ENCODE measurements at regions not wholly inside any gene's neighbourhood (a gene's known extent, or its start where the extent isn't known, plus 50 kb on each side); places are given as distances from the start of the nearest gene placed in this dataset.

DNA sequence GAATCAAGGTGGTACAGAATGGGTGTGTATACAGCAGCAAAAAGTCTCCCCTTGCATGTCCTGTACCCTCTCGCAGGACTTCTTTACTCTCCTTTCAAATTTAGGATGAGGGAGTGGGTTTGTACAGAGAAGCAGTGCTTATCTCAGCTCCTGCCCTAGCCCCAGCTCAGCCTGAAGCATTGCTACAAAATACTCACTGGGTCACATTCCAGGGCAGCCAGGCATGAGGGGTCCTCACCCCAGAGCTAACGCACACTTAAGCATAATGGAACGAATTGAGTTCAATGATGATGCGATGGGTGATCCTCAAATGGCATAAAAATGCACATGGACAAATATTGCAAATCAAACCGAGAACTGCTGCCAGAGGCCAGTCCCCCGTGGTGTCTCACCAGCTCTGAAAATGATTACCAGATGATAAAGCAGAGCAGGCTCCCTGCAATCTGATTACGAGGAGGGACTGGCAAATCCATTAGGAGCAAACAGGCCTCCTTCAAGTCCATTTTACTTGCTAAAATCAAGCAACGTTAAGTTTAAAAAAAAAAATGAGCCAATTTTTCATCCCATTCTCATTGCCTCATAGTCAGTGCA lies 231.6 kb upstream of the TAS2R1 start:
- H3K27ac ChIP-seq (ENCODE audit: low read depth, low read length) = no peak overlapping the region
- no peak overlapping the region for H3K4me3 ChIP-seq (ENCODE audit: low read depth, low read length)
- peaks cover 18% of the 10 kb centered on the region for H3K9me3 ChIP-seq (ENCODE audit: control insufficient read depth, insufficient read depth, low read length)

DNA sequence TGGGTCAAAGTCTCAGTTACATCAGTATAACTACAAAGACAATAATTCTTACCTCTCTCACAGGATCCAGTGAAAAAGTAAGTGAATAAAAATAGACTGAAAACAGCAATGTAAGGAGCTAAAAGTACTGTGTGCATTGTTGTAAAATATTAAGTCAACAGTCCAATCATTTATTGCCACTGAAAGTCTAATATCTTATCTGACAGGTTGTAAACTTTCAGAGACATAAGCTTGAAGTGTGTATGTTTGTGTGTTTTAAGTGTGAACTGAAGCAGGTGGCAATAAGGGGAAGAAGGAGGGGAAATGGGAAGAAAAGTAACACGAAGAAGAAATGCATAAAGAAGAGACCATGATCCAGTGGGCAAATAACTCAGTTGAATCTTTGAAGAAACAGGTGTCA lies 229.7 kb upstream of the TAS2R1 start:
- no peak overlapping the region for H3K9ac ChIP-seq (ENCODE audit: low read depth, low read length)
- no peaks in the 10 kb centered on the region for H3K36me3 ChIP-seq (ENCODE audit: control insufficient read depth, insufficient read depth, low read length)
- H3K27ac ChIP-seq (ENCODE audit: low read depth, low read length) = no peak overlapping the region
- H3K27me3 ChIP-seq (ENCODE audit: control insufficient read depth, insufficient read depth, low read length) = no peaks in the 10 kb centered on the region
- H3K4me1 ChIP-seq (ENCODE audit: control insufficient read depth, insufficient read depth, low read length) = no peaks in the 10 kb centered on the region
- no peak overlapping the region for H3K4me3 ChIP-seq (ENCODE audit: low read depth, low read length)
- peaks cover 3% of the 10 kb centered on the region; the same call in 1 of the 2 replicates for H3K9me3 ChIP-seq (ENCODE audit: control insufficient read depth, insufficient read depth, low read length)

More for the DNA sequence above, 231.6 kb upstream of the TAS2R1 start:
- H3K4me1 ChIP-seq (ENCODE audit: control insufficient read depth, insufficient read depth, low read length) = no peaks in the 10 kb centered on the region
- H3K9ac ChIP-seq (ENCODE audit: low read depth, low read length) = no peak overlapping the region
- no peaks in the 10 kb centered on the region for H3K27me3 ChIP-seq (ENCODE audit: control insufficient read depth, insufficient read depth, low read length)
- H3K36me3 ChIP-seq (ENCODE audit: control insufficient read depth, insufficient read depth, low read length) = no peaks in the 10 kb centered on the region

DNA sequence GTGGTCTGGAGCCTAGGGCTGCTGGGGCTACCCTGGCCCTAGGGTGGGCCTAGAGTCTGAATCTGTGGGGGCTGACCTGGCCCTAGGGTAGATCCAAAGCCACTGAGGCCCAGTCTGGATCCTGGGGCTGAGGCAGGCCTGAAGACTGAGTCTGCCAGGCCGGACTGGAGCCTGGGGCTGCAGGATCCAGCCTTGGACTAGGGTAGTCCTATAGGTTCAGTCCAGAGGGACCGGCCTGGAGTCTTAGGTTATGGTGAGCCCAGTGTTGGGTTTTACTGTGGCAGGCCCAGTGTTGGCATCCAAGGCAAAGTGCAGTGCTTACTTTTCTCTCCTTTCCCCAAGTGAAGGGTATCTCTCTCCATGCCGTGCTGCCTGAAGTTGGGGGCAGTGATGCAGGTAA lies 227.9 kb upstream of the TAS2R1 start:
- Histone ChIP-seq H3K4me1 (ENCODE audit: control insufficient read depth, insufficient read depth, low read length) (no peaks in the 10 kb centered on the region), H3K9me3 (ENCODE audit: control insufficient read depth, insufficient read depth, low read length) (no peaks in the 10 kb centered on the region), H3K27me3 (ENCODE audit: control insufficient read depth, insufficient read depth, low read length) (no peaks in the 10 kb centered on the region), H3K4me3 (ENCODE audit: low read depth, low read length) (no peak overlapping the region), H3K36me3 (ENCODE audit: control insufficient read depth, insufficient read depth, low read length) (no peaks in the 10 kb centered on the region), H3K27ac (ENCODE audit: low read depth, low read length) (no peak overlapping the region), H3K9ac (ENCODE audit: low read depth, low read length) (no peak overlapping the region)

DNA sequence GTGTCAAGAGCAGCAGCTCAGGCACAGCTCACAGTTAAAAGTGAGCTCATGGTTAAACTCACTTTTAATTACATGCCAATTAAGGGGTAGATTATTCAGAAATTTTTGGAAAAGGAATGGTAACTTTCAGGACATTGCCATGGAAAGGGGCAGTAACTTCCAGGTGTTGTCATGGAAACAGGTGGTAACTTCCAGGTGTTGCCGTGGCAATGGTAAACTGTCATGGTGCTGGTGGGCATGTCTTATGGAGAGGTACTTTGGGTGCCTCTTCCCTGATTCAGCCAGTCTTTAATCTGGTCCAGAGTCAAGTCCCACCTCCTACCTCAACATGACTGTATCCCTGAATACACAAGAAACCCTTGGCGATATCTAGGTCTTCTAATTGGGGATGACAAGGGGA lies 223.2 kb upstream of the TAS2R1 start:
- H3K9ac ChIP-seq (ENCODE audit: low read depth, low read length) = no peak overlapping the region
- H3K4me3 ChIP-seq (ENCODE audit: low read depth, low read length) = no peak overlapping the region
- no peaks in the 10 kb centered on the region for H3K27me3 ChIP-seq (ENCODE audit: control insufficient read depth, insufficient read depth, low read length)
- H3K36me3 ChIP-seq (ENCODE audit: control insufficient read depth, insufficient read depth, low read length) = no peaks in the 10 kb centered on the region
- no peaks in the 10 kb centered on the region for H3K4me1 ChIP-seq (ENCODE audit: control insufficient read depth, insufficient read depth, low read length)
- no peak overlapping the region for H3K27ac ChIP-seq (ENCODE audit: low read depth, low read length)
- H3K9me3 ChIP-seq (ENCODE audit: control insufficient read depth, insufficient read depth, low read length) = no peaks in the 10 kb centered on the region

DNA sequence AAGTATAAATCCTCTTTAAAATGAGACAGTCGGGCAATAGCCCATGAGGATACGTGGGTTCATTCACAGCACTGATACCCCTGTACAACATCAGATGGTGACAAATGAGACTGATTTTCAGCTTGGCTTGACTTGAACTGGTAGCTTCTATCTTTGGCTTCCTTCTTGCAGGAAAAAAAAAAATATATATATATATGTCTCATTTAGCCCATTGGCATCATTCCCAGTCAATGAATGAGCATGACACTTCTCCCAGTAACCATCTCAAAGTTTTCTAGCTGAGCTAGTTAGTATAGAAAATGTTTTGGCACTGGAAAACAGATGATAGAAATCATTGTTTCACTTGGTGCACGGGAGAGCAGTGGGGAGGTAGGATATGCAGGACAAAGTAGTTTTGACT lies 222.5 kb upstream of the TAS2R1 start:
- Histone ChIP-seq H3K27ac (ENCODE audit: low read depth, low read length) (no peak overlapping the region), H3K4me3 (ENCODE audit: low read depth, low read length) (no peak overlapping the region)

DNA sequence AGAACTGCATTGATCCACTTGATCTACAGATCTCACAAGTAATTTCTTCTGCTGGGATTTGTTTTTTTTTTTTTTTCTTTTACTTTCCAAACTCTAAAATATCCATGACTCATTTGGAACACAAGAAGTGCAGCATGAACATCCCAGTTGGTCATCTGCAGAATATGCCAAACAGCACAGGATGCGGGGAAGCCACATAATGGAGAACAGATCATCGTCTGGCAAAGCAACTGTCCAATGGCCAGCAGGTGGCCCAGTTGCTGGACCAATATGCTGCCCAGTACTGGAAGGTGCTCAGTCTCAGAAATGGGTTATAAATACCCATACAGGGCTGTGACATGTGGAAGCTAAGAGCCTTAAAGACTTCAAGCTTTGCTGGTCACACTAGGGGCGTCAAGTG lies 221.3 kb upstream of the TAS2R1 start:
- no peak overlapping the region for H3K27ac ChIP-seq (ENCODE audit: low read depth, low read length)
- H3K27me3 ChIP-seq (ENCODE audit: control insufficient read depth, insufficient read depth, low read length) = no peaks in the 10 kb centered on the region
- H3K36me3 ChIP-seq (ENCODE audit: control insufficient read depth, insufficient read depth, low read length) = no peaks in the 10 kb centered on the region
- no peaks in the 10 kb centered on the region for H3K4me1 ChIP-seq (ENCODE audit: control insufficient read depth, insufficient read depth, low read length)
- H3K4me3 ChIP-seq (ENCODE audit: low read depth, low read length) = no peak overlapping the region
- H3K9ac ChIP-seq (ENCODE audit: low read depth, low read length) = no peak overlapping the region
- H3K9me3 ChIP-seq (ENCODE audit: control insufficient read depth, insufficient read depth, low read length) = no peaks in the 10 kb centered on the region

More for the DNA sequence above, 222.5 kb upstream of the TAS2R1 start:
- no peaks in the 10 kb centered on the region for H3K36me3 ChIP-seq (ENCODE audit: control insufficient read depth, insufficient read depth, low read length)
- no peak overlapping the region for H3K9ac ChIP-seq (ENCODE audit: low read depth, low read length)
- no peaks in the 10 kb centered on the region for H3K4me1 ChIP-seq (ENCODE audit: control insufficient read depth, insufficient read depth, low read length)
- H3K27me3 ChIP-seq (ENCODE audit: control insufficient read depth, insufficient read depth, low read length) = no peaks in the 10 kb centered on the region
- H3K9me3 ChIP-seq (ENCODE audit: control insufficient read depth, insufficient read depth, low read length) = no peaks in the 10 kb centered on the region

DNA sequence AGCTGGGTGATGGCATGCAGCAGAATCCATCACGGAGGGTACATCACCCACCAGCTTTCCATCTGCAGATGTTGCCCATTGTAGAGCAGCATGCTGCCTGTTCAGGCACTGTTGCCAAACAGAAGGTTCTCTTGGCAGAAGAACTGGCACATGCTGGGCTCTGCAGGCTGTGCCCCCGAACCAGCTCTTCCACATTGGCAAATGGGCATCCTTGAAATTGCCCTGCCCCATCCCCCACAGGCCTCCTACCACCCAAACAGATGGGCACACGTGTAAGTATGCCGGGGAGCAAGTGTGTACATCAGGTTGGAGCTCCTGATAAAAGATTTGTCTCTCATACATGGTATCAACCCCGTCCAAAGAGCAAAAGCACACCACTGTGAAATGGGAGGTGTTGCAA lies 220.3 kb upstream of the TAS2R1 start:
- H3K9me3 ChIP-seq (ENCODE audit: control insufficient read depth, insufficient read depth, low read length) = no peaks in the 10 kb centered on the region
- H3K4me3 ChIP-seq (ENCODE audit: low read depth, low read length) = no peak overlapping the region
- H3K27me3 ChIP-seq (ENCODE audit: control insufficient read depth, insufficient read depth, low read length) = no peaks in the 10 kb centered on the region
- H3K27ac ChIP-seq (ENCODE audit: low read depth, low read length) = no peak overlapping the region
- H3K4me1 ChIP-seq (ENCODE audit: control insufficient read depth, insufficient read depth, low read length) = no peaks in the 10 kb centered on the region
- no peak overlapping the region for H3K9ac ChIP-seq (ENCODE audit: low read depth, low read length)
- no peaks in the 10 kb centered on the region for H3K36me3 ChIP-seq (ENCODE audit: control insufficient read depth, insufficient read depth, low read length)

GRCh38 chr5:9847631-9848030 lies 217.5 kb upstream of the TAS2R1 start:
- no peaks in the 10 kb centered on the region for H3K36me3 ChIP-seq (ENCODE audit: control insufficient read depth, insufficient read depth, low read length)
- H3K4me1 ChIP-seq (ENCODE audit: control insufficient read depth, insufficient read depth, low read length) = no peaks in the 10 kb centered on the region
- H3K4me3 ChIP-seq (ENCODE audit: low read depth, low read length) = no peak overlapping the region
- no peak overlapping the region for H3K9ac ChIP-seq (ENCODE audit: low read depth, low read length)
- no peak overlapping the region for H3K27ac ChIP-seq (ENCODE audit: low read depth, low read length)
- no peaks in the 10 kb centered on the region for H3K27me3 ChIP-seq (ENCODE audit: control insufficient read depth, insufficient read depth, low read length)
- H3K9me3 ChIP-seq (ENCODE audit: control insufficient read depth, insufficient read depth, low read length) = no peaks in the 10 kb centered on the region

GRCh38 chr5:9845185-9845584 lies 215.0 kb upstream of the TAS2R1 start:
- Histone ChIP-seq H3K27me3 (ENCODE audit: control insufficient read depth, insufficient read depth, low read length) (no peaks in the 10 kb centered on the region), H3K9me3 (ENCODE audit: control insufficient read depth, insufficient read depth, low read length) (peaks cover 8% of the 10 kb centered on the region; the same call in 1 of the 2 replicates), H3K4me1 (ENCODE audit: control insufficient read depth, insufficient read depth, low read length) (no peaks in the 10 kb centered on the region), H3K4me3 (ENCODE audit: low read depth, low read length) (no peak overlapping the region), H3K36me3 (ENCODE audit: control insufficient read depth, insufficient read depth, low read length) (no peaks in the 10 kb centered on the region), H3K27ac (ENCODE audit: low read depth, low read length) (no peak overlapping the region), H3K9ac (ENCODE audit: low read depth, low read length) (no peak overlapping the region)

- peaks cover 8% of the 10 kb centered on the region; the same call in 1 of the 2 replicates for H3K9me3 ChIP-seq (ENCODE audit: control insufficient read depth, insufficient read depth, low read length)
- no peaks in the 10 kb centered on the region for H3K36me3 ChIP-seq (ENCODE audit: control insufficient read depth, insufficient read depth, low read length)
- no peak overlapping the region for H3K9ac ChIP-seq (ENCODE audit: low read depth, low read length)
- H3K27me3 ChIP-seq (ENCODE audit: control insufficient read depth, insufficient read depth, low read length) = no peaks in the 10 kb centered on the region
- H3K4me3 ChIP-seq (ENCODE audit: low read depth, low read length) = no peak overlapping the region
- H3K27ac ChIP-seq (ENCODE audit: low read depth, low read length) = no peak overlapping the region
- H3K4me1 ChIP-seq (ENCODE audit: control insufficient read depth, insufficient read depth, low read length) = no peaks in the 10 kb centered on the region
These were observed 211.5 kb upstream of the TAS2R1 start for GRCh38 chr5:9841516-9842170.

GRCh38 chr5:9838916-9839315 lies 208.8 kb upstream of the TAS2R1 start:
- H3K4me1 ChIP-seq (ENCODE audit: control insufficient read depth, insufficient read depth, low read length) = peaks cover 16% of the 10 kb centered on the region
- H3K36me3 ChIP-seq (ENCODE audit: control insufficient read depth, insufficient read depth, low read length) = no peaks in the 10 kb centered on the region
- H3K9ac ChIP-seq (ENCODE audit: low read depth, low read length) = no peak overlapping the region
- no peak overlapping the region for H3K27ac ChIP-seq (ENCODE audit: low read depth, low read length)
- H3K4me3 ChIP-seq (ENCODE audit: low read depth, low read length) = no peak overlapping the region
- H3K9me3 ChIP-seq (ENCODE audit: control insufficient read depth, insufficient read depth, low read length) = peaks cover 8% of the 10 kb centered on the region; the same call in 1 of the 2 replicates
- H3K27me3 ChIP-seq (ENCODE audit: control insufficient read depth, insufficient read depth, low read length) = no peaks in the 10 kb centered on the region
